ENCODE measurements at regions not wholly inside any gene's neighbourhood (a gene's known extent, or its start where the extent isn't known, plus 50 kb on each side); places are given as distances from the start of the nearest gene placed in this dataset.
"Not testable (repeated sequence)": the region's sequence is repeated elsewhere in the genome, so short reads cannot be mapped to it uniquely, and the experiment has no call there.

DNA sequence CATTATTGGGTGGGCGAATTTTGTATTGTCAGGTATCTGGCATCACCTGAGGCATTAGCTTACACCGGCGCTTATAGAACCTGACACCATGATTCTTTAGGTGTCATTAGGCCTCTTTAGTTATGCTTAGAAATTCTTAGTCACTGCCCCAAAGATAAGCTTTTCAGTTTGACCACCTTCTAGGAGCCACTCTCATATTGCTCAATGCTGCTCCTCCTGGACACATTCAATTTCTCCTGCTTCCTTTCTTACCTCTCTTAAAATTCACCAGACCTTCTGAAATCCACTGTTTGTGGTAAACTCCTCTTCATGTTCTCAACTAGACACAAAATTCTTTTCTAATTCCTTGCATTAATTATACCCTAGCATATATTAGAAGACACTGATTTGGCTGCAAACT is 93.9 kb upstream of the NOX4 start:
- not testable (repeated sequence) for TF ChIP-seq CTCF (IDR thresholded peaks at IDR 0.05 in 2 of 3, conservative IDR thresholded peaks at IDR 0.05 in 1 of 3; ENCODE audit: borderline replicate concordance in 1 of 3, insufficient read depth in 1 of 3, low read depth in 2 of 3, low read length in 2 of 3); EZH2 (IDR thresholded peaks at IDR 0.05); TCF7L2 (IDR thresholded peaks at IDR 0.05; ENCODE audit: borderline replicate concordance, extremely low read depth, insufficient read depth, insufficient read length); REST (IDR thresholded peaks at IDR 0.05; ENCODE audit: low read depth); ZNF274 (IDR thresholded peaks at IDR 0.05; ENCODE audit: low read depth, low read length); EGR1 (IDR thresholded peaks at IDR 0.05; ENCODE audit: low read depth); SRF (IDR thresholded peaks at IDR 0.05; ENCODE audit: low read depth); POLR2A (IDR thresholded peaks at IDR 0.05; ENCODE audit: borderline replicate concordance, extremely low read depth, insufficient read depth, insufficient read length); POLR2AphosphoS5 (IDR thresholded peaks at IDR 0.05; ENCODE audit: low read depth, low read length); SIN3A (IDR thresholded peaks at IDR 0.05; ENCODE audit: low read depth)
- TF ChIP-seq, protein P1, sequence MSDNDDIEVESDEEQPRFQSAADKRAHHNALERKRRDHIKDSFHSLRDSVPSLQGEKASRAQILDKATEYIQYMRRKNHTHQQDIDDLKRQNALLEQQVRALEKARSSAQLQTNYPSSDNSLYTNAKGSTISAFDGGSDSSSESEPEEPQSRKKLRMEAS (IDR thresholded peaks at IDR 0.05): not testable (repeated sequence)
- TF ChIP-seq, protein P2, sequence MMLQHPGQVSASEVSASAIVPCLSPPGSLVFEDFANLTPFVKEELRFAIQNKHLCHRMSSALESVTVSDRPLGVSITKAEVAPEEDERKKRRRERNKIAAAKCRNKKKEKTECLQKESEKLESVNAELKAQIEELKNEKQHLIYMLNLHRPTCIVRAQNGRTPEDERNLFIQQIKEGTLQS (IDR thresholded peaks at IDR 0.05): not testable (repeated sequence)
